Muscle of arm (tissue), 1 donor: ENCODE measurements at regions not wholly inside any gene's neighbourhood (a gene's known extent, or its start where the extent isn't known, plus 50 kb on each side); places are given as distances from the start of the nearest gene placed in this dataset.
"Not testable (repeated sequence)": the region's sequence is repeated elsewhere in the genome, so short reads cannot be mapped to it uniquely, and the experiment has no call there.

Source experiments
- DNase-seq: peaks from one replicate; pipeline ENCODE4 v3.0.0-alpha.2; 2013

- DNase-seq: no peak
These were observed 124.7 kb upstream of the TMEM164 start for GRCh38 chrX:109878236-109878635.

GRCh38 chrX:109879991-109880390 is 122.9 kb upstream of the TMEM164 start:
- DNase-seq: no peak

- no peak for DNase-seq
These were observed 122.3 kb upstream of the TMEM164 start for GRCh38 chrX:109880629-109881028.

GRCh38 chrX:109886122-109886761 is 116.7 kb upstream of the TMEM164 start:
- no peak for DNase-seq

- no peak for DNase-seq
These were observed 113.5 kb upstream of the TMEM164 start for GRCh38 chrX:109889289-109890006.

- no peak for DNase-seq
These were observed 112.6 kb upstream of the TMEM164 start for GRCh38 chrX:109890300-109890699.

GRCh38 chrX:109890910-109891502 is 111.9 kb upstream of the TMEM164 start:
- DNase-seq: peak; percentile 35

GRCh38 chrX:109896024-109896423 is 106.9 kb upstream of the TMEM164 start:
- not testable (repeated sequence) for DNase-seq

GRCh38 chrX:109902665-109903064 is 100.2 kb upstream of the TMEM164 start:
- DNase-seq: no peak

- no peak for DNase-seq
These were observed 91.9 kb upstream of the TMEM164 start for GRCh38 chrX:109911046-109911445.

GRCh38 chrX:109912993-109913392 is 89.9 kb upstream of the TMEM164 start:
- DNase-seq: not testable (repeated sequence)

- DNase-seq: no peak
These were observed 88.6 kb upstream of the TMEM164 start for GRCh38 chrX:109914114-109914849.

GRCh38 chrX:109918753-109919152 is 84.2 kb upstream of the TMEM164 start:
- DNase-seq: peak; percentile 3

GRCh38 chrX:109920325-109920724 is 82.6 kb upstream of the TMEM164 start:
- no peak for DNase-seq

- no peak for DNase-seq
These were observed 82.0 kb upstream of the TMEM164 start for GRCh38 chrX:109920868-109921267.

- no peak for DNase-seq
These were observed 80.7 kb upstream of the TMEM164 start for GRCh38 chrX:109922190-109922589.

- not testable (repeated sequence) for DNase-seq
These were observed 77.9 kb upstream of the TMEM164 start for GRCh38 chrX:109925003-109925402.

- DNase-seq: no peak
These were observed 77.3 kb upstream of the TMEM164 start for GRCh38 chrX:109925656-109926055.

GRCh38 chrX:109926118-109926517 is 76.8 kb upstream of the TMEM164 start:
- no peak for DNase-seq

GRCh38 chrX:109926743-109927662 is 75.9 kb upstream of the TMEM164 start:
- DNase-seq: no peak

- DNase-seq: no peak
These were observed 75.1 kb upstream of the TMEM164 start for GRCh38 chrX:109927663-109928273.
